MCF 10A (cell line): ENCODE measurements at regions not wholly inside any gene's neighbourhood (a gene's known extent, or its start where the extent isn't known, plus 50 kb on each side); places are given as distances from the start of the nearest gene placed in this dataset.

Experiments
- BruUV-seq: library from RNA; stranded (reverse); fragments of 400-500 nt; replicated peaks from 2 replicates; lab custom pipeline; 2021; lab: Mats Ljungman, UMichigan
- CTCF ChIA-PET: fragments of 300-600 bp; sonication (Branson Sonifier 250); formaldehyde crosslinking; extraction: SDS; loops from one replicate; lab custom pipeline; 2021; ENCODE audit warnings: antibody characterized with exemption, inconsistent platforms; lab: Yijun Ruan, JAX
- POLR2A ChIA-PET: fragments of 300-600, 350-650 bp; sonication (Branson Sonifier 250); formaldehyde crosslinking; extraction: SDS; loops from one replicate; lab custom pipeline; 2020; ENCODE audit warnings: antibody characterized with exemption, inconsistent platforms; lab: Yijun Ruan, JAX
- DNase-seq: peaks from one replicate; pipeline ENCODE4 v3.0.0-alpha.2; 2018; ENCODE audit not compliant: unreplicated experiment
- H3K27ac Mint-ChIP-seq: one replicate; pipeline ENCODE4 v1.8.0; 2022; ENCODE audit warnings: mild to moderate bottlenecking, low read depth, mixed read lengths; ENCODE audit not compliant: unreplicated experiment
- H3K27me3 Mint-ChIP-seq: one replicate; pipeline ENCODE4 v1.8.0; 2022; ENCODE audit warnings: mixed read lengths; ENCODE audit not compliant: insufficient read depth, unreplicated experiment
- H3K36me3 Mint-ChIP-seq: one replicate; pipeline ENCODE4 v1.8.0; 2022; ENCODE audit warnings: mild to moderate bottlenecking, moderate library complexity, mixed read lengths; ENCODE audit not compliant: insufficient read depth, unreplicated experiment
- H3K4me1 Mint-ChIP-seq: one replicate; pipeline ENCODE4 v1.8.0; 2022; ENCODE audit warnings: mixed read lengths; ENCODE audit not compliant: insufficient read depth, unreplicated experiment
- H3K4me3 Mint-ChIP-seq: one replicate; pipeline ENCODE4 v1.8.0; 2022; ENCODE audit warnings: mild to moderate bottlenecking, moderate library complexity, mixed read lengths; ENCODE audit not compliant: unreplicated experiment
- H3K9me3 Mint-ChIP-seq: one replicate; pipeline ENCODE4 v1.8.0; 2022; ENCODE audit warnings: mixed read lengths; ENCODE audit not compliant: unreplicated experiment
- CTCF ChIP-seq: fragments of 200-600 bp; IDR thresholded peaks from one replicate; pipeline ENCODE4 v1.8.0; 2022; ENCODE audit warnings: antibody characterized with exemption, mild to moderate bottlenecking; ENCODE audit not compliant: unreplicated experiment
- intact Hi-C: fragments of 100-400 bp; cut with micrococcal nuclease; formaldehyde crosslinking; loops from 2 replicates; pipeline ENCODE4 v1.14.1; 2022

DNA sequence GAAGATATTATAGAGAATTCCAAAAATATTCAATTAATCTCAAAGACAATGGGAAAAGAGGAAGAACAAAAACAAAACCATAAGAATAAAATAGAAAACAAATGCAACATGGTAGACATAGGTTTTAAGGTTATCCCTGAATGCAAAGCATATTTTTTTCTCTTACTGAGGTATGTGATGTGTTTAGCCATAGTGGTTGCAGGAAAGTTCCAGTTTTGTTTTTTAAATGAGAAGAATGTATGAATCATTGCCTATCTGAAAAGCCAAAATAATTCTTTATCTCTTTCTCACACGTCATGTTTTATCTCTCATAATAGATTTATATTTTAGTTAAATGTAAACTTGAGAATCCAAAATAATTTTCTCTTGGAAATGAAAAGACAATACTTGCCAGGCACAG, 2591.7 kb upstream of the PCDH20 start:
- intact Hi-C loops: no loop called here
- CTCF ChIA-PET: interaction anchor here (0.6 kb wide), 1 partner anchor 1319 kb away, joined by 3 read pairs; no protein-coding TSS in a partner anchor
- no peak for DNase-seq
- Mint-ChIP-seq H3K4me3 (no peak overlapping the region), H3K36me3 (no peaks in the 10 kb centered on the region), H3K27ac (no peak overlapping the region), H3K9me3 (no peaks in the 10 kb centered on the region), H3K4me1 (no peaks in the 10 kb centered on the region), H3K27me3 (peaks cover 46% of the 10 kb centered on the region)
- POLR2A ChIA-PET: no interaction called here
- no peak for TF ChIP-seq CTCF
- no TSS peak for BruUV-seq

DNA sequence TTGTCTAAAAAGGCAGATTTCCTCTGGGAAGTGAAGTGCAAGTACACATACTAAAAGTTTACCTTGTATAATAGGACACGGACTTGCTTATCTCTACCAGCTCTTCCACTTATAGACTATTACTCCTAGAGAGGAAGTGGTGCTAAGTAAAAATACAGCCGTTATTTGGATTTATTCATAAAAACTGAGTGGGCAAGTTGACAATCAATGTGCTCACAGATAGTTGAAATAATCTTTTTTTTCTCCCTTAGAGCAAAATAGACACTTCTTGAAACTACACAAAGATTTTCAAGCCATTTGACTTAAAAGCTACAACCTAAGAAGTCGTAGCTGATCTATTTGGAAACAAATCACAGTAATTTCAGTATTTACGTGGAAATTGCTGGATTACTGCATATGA, 2584.7 kb upstream of the PCDH20 start:
- Mint-ChIP-seq H3K4me3 (no peak overlapping the region), H3K9me3 (no peaks in the 10 kb centered on the region), H3K27me3 (peaks cover 32% of the 10 kb centered on the region), H3K27ac (no peak overlapping the region), H3K36me3 (no peaks in the 10 kb centered on the region), H3K4me1 (no peaks in the 10 kb centered on the region)
- CTCF ChIA-PET: no interaction called here
- POLR2A ChIA-PET: interaction anchor here (0.7 kb wide), 1 partner anchor 74 kb away, joined by 3 read pairs; no protein-coding TSS in a partner anchor
- BruUV-seq: no TSS peak
- no peak for DNase-seq
- TF ChIP-seq CTCF: no peak
- intact Hi-C loops: no loop called here

- DNase-seq: no peak
- Mint-ChIP-seq H3K36me3 (no peaks in the 10 kb centered on the region), H3K9me3 (no peaks in the 10 kb centered on the region), H3K27ac (no peak overlapping the region), H3K4me3 (no peak overlapping the region), H3K4me1 (no peaks in the 10 kb centered on the region), H3K27me3 (peaks cover 26% of the 10 kb centered on the region)
- intact Hi-C loops: no loop called here
- no TSS peak for BruUV-seq
- ChIA-PET POLR2A (no interaction called here), CTCF (no interaction called here)
- TF ChIP-seq CTCF: no peak
These were observed 2584.1 kb upstream of the PCDH20 start for GRCh38 chr13:63999614-64000305.

DNA sequence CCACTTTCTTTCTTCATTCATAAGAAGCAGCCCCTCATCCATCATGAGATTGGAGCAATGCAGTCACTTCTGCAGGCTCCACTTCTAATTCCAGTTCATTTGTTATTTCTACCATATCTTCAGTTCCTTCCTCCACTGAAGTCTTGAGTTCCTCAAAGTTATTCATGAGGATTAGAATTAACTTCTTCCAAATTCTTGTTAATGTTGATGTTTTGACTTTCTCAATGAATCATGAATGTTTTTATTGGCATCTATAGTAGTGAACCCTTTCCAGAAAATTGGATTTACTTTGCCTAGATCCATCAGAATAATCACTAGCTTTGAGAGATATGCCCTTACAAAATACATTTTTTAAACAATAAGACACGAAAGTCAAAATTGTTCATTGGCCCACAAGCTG, 2567.7 kb upstream of the PCDH20 start:
- TF ChIP-seq CTCF: no peak
- Mint-ChIP-seq H3K9me3 (no peaks in the 10 kb centered on the region), H3K36me3 (no peaks in the 10 kb centered on the region), H3K27me3 (peaks cover 11% of the 10 kb centered on the region), H3K4me1 (no peaks in the 10 kb centered on the region), H3K27ac (no peak overlapping the region), H3K4me3 (no peak overlapping the region)
- CTCF ChIA-PET: no interaction called here
- BruUV-seq: no TSS peak
- POLR2A ChIA-PET: no interaction called here
- no peak for DNase-seq
- intact Hi-C loops: no loop called here
